GM13977 (cell line): ENCODE measurements at regions not wholly inside any gene's neighbourhood (a gene's known extent, or its start where the extent isn't known, plus 50 kb on each side); places are given as distances from the start of the nearest gene placed in this dataset.
"Not testable (repeated sequence)": the region's sequence is repeated elsewhere in the genome, so short reads cannot be mapped to it uniquely, and the experiment has no call there.

ENCODE experiments used
- DNase-seq: peaks from one replicate; pipeline ENCODE4 v3.0.0; 2012; ENCODE audit warnings: low spot score
- in situ Hi-C: fragments of 300-500 bp; cut with MboI; formaldehyde crosslinking; loops from one replicate; pipeline ENCODE4 v1.12.0; 2022; ENCODE audit warnings: low sequenced_read_pairs, low pct_unique_long_range_greater_than_20kb, mixed read lengths, inconsistent platforms; ENCODE audit not compliant: unreplicated experiment
- TF ChIP-seq, protein P1 (sequence below): IDR thresholded peaks from 2 replicates; pipeline ENCODE4 v1.5.1; 2012; ENCODE audit warnings: mild to moderate bottlenecking, control low read depth; ENCODE audit not compliant: insufficient read depth; ENCODE audit errors: extremely low read depth, missing control alignments

- no peak for DNase-seq
- in situ Hi-C loops: no loop called here
- TF ChIP-seq, protein P1, sequence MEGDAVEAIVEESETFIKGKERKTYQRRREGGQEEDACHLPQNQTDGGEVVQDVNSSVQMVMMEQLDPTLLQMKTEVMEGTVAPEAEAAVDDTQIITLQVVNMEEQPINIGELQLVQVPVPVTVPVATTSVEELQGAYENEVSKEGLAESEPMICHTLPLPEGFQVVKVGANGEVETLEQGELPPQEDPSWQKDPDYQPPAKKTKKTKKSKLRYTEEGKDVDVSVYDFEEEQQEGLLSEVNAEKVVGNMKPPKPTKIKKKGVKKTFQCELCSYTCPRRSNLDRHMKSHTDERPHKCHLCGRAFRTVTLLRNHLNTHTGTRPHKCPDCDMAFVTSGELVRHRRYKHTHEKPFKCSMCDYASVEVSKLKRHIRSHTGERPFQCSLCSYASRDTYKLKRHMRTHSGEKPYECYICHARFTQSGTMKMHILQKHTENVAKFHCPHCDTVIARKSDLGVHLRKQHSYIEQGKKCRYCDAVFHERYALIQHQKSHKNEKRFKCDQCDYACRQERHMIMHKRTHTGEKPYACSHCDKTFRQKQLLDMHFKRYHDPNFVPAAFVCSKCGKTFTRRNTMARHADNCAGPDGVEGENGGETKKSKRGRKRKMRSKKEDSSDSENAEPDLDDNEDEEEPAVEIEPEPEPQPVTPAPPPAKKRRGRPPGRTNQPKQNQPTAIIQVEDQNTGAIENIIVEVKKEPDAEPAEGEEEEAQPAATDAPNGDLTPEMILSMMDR: no peak
Measured at GRCh38 chrX:87434618-87435017, 83.0 kb upstream of the KLHL4 start.

- in situ Hi-C loops, DNase-seq: not testable (repeated sequence)
Measured at GRCh38 chrX:87448613-87449012, 69.0 kb upstream of the KLHL4 start.

GRCh38 chrX:87465757-87466156 is 51.8 kb upstream of the KLHL4 start:
- DNase-seq, in situ Hi-C loops: not testable (repeated sequence)
